Activated naive CD4-positive, alpha-beta T cell treated with anti-CD3 and anti-CD28 coated beads, Interleukin-2, amount 50 U/mL, for 72 hours (primary cell): ENCODE measurements at regions not wholly inside any gene's neighbourhood (a gene's known extent, or its start where the extent isn't known, plus 50 kb on each side); places are given as distances from the start of the nearest gene placed in this dataset.
"Not testable (repeated sequence)": the region's sequence is repeated elsewhere in the genome, so short reads cannot be mapped to it uniquely, and the experiment has no call there.

Experiments used
- ATAC-seq, 2 donors: fragments of 150-1000 bp; cut with Tn5 transposase; 2 replicates each; pipeline ENCODE4 v1.10.0; 2021; ENCODE audit warnings: mild to moderate bottlenecking in 2 of 2, moderate library complexity in 2 of 2
- DNase-seq, 2 donors: peaks; one replicate each; pipeline ENCODE4 v3.0.0; 2021 to 2022; ENCODE audit warnings: low spot score in 2 of 2
- H3K27ac Mint-ChIP-seq, 2 donors: one replicate each; pipeline ENCODE4 v1.8.0; 2022; ENCODE audit warnings: mild to moderate bottlenecking in 2 of 2, mixed read lengths in 2 of 2
- H3K36me3 Mint-ChIP-seq, 2 donors: one replicate each; pipeline ENCODE4 v1.8.0; 2022; ENCODE audit warnings: mixed read lengths in 2 of 2
- H3K9me3 Mint-ChIP-seq, 2 donors: one replicate each; pipeline ENCODE4 v1.8.0; 2022; ENCODE audit warnings: mixed read lengths in 2 of 2

GRCh38 chr7:33779216-33779615 is 126.1 kb upstream of the BMPER start:
- DNase-seq, result no peak
- Mint-ChIP-seq H3K27ac (no peak overlapping the region), H3K36me3 (no peaks in the 10 kb centered on the region), H3K9me3 (no peaks in the 10 kb centered on the region)
- no peak for ATAC-seq

GRCh38 chr7:33781167-33781566 is 124.2 kb upstream of the BMPER start:
- ATAC-seq, result no peak
- H3K9me3 Mint-ChIP-seq, result no peaks in the 10 kb centered on the region

GRCh38 chr7:33781796-33782195 is 123.5 kb upstream of the BMPER start:
- Mint-ChIP-seq H3K9me3 (no peaks in the 10 kb centered on the region), H3K36me3 (no peaks in the 10 kb centered on the region), H3K27ac (no peak overlapping the region)
- DNase-seq, result no peak
- ATAC-seq, result no peak

More at GRCh38 chr7:33781167-33781566, 124.2 kb upstream of the BMPER start:
- DNase-seq, result no peak
- Mint-ChIP-seq H3K27ac (no peak overlapping the region), H3K36me3 (no peaks in the 10 kb centered on the region)

GRCh38 chr7:33784000-33784399 is 121.3 kb upstream of the BMPER start:
- DNase-seq, result no peak
- no peaks in the 10 kb centered on the region for H3K9me3 Mint-ChIP-seq
- H3K27ac Mint-ChIP-seq, result no peak overlapping the region
- H3K36me3 Mint-ChIP-seq, result no peaks in the 10 kb centered on the region
- no peak for ATAC-seq

GRCh38 chr7:33788531-33788930 is 116.8 kb upstream of the BMPER start:
- Mint-ChIP-seq H3K9me3 (no peaks in the 10 kb centered on the region), H3K36me3 (no peaks in the 10 kb centered on the region)

GRCh38 chr7:33789871-33790630 is 115.3 kb upstream of the BMPER start:
- H3K9me3 Mint-ChIP-seq, result no peaks in the 10 kb centered on the region
- no peaks in the 10 kb centered on the region for H3K36me3 Mint-ChIP-seq
- H3K27ac Mint-ChIP-seq, result no peak overlapping the region
- DNase-seq, result no peak
- no peak for ATAC-seq

More at GRCh38 chr7:33788531-33788930, 116.8 kb upstream of the BMPER start:
- no peak for DNase-seq
- H3K27ac Mint-ChIP-seq, result no peak overlapping the region
- no peak for ATAC-seq

GRCh38 chr7:33790746-33791145 is 114.6 kb upstream of the BMPER start:
- no peak for ATAC-seq
- H3K36me3 Mint-ChIP-seq, result no peaks in the 10 kb centered on the region
- no peak overlapping the region for H3K27ac Mint-ChIP-seq
- no peak for DNase-seq
- H3K9me3 Mint-ChIP-seq, result no peaks in the 10 kb centered on the region

GRCh38 chr7:33792041-33792440 is 113.3 kb upstream of the BMPER start:
- no peaks in the 10 kb centered on the region for H3K9me3 Mint-ChIP-seq
- no peaks in the 10 kb centered on the region for H3K36me3 Mint-ChIP-seq
- ATAC-seq (no peak), DNase-seq (no peak)
- H3K27ac Mint-ChIP-seq, result no peak overlapping the region

- no peaks in the 10 kb centered on the region for H3K36me3 Mint-ChIP-seq
Measured at GRCh38 chr7:33792547-33793105, 112.7 kb upstream of the BMPER start.

GRCh38 chr7:33793616-33794015 is 111.7 kb upstream of the BMPER start:
- Mint-ChIP-seq H3K27ac (no peak overlapping the region), H3K9me3 (no peaks in the 10 kb centered on the region), H3K36me3 (no peaks in the 10 kb centered on the region)
- ATAC-seq (no peak), DNase-seq (no peak)

More at GRCh38 chr7:33792547-33793105, 112.7 kb upstream of the BMPER start:
- ATAC-seq, result no peak
- no peak for DNase-seq
- H3K9me3 Mint-ChIP-seq, result no peaks in the 10 kb centered on the region
- H3K27ac Mint-ChIP-seq, result no peak overlapping the region

GRCh38 chr7:33794419-33794818 is 110.9 kb upstream of the BMPER start:
- H3K27ac Mint-ChIP-seq, result no peak overlapping the region
- H3K9me3 Mint-ChIP-seq, result no peaks in the 10 kb centered on the region
- DNase-seq (no peak), ATAC-seq (no peak)
- H3K36me3 Mint-ChIP-seq, result no peaks in the 10 kb centered on the region

GRCh38 chr7:33794959-33795358 is 110.4 kb upstream of the BMPER start:
- no peaks in the 10 kb centered on the region for H3K36me3 Mint-ChIP-seq
- DNase-seq, result no peak

GRCh38 chr7:33796538-33796937 is 108.8 kb upstream of the BMPER start:
- Mint-ChIP-seq H3K36me3 (no peaks in the 10 kb centered on the region), H3K9me3 (peaks cover 0 to 4% of the 10 kb centered on the region in 2 donors), H3K27ac (no peak overlapping the region)
- DNase-seq (no peak), ATAC-seq (no peak)

More at GRCh38 chr7:33794959-33795358, 110.4 kb upstream of the BMPER start:
- ATAC-seq, result no peak
- H3K9me3 Mint-ChIP-seq, result no peaks in the 10 kb centered on the region
- H3K27ac Mint-ChIP-seq, result no peak overlapping the region

- not testable (repeated sequence) for H3K36me3 Mint-ChIP-seq, H3K9me3 Mint-ChIP-seq, ATAC-seq, H3K27ac Mint-ChIP-seq, DNase-seq
Measured at GRCh38 chr7:33797512-33797911, 107.8 kb upstream of the BMPER start.

GRCh38 chr7:33798686-33799325 is 106.5 kb upstream of the BMPER start:
- H3K27ac Mint-ChIP-seq, result no peak overlapping the region
- ATAC-seq, result no peak
- peaks cover 0 to 4% of the 10 kb centered on the region in 2 donors for H3K9me3 Mint-ChIP-seq
- H3K36me3 Mint-ChIP-seq, result no peaks in the 10 kb centered on the region
- DNase-seq, result no peak

GRCh38 chr7:33799766-33800165 is 105.6 kb upstream of the BMPER start:
- no peak for ATAC-seq
- no peak overlapping the region for H3K27ac Mint-ChIP-seq
- DNase-seq, result no peak
- H3K36me3 Mint-ChIP-seq, result no peaks in the 10 kb centered on the region
- peaks cover 0 to 4% of the 10 kb centered on the region in 2 donors for H3K9me3 Mint-ChIP-seq

GRCh38 chr7:33802600-33802999 is 102.7 kb upstream of the BMPER start:
- peaks cover 0 to 4% of the 10 kb centered on the region in 2 donors for H3K9me3 Mint-ChIP-seq
- no peak for ATAC-seq
- no peaks in the 10 kb centered on the region for H3K36me3 Mint-ChIP-seq
- no peak for DNase-seq
- no peak overlapping the region for H3K27ac Mint-ChIP-seq
